ENCODE measurements at regions not wholly inside any gene's neighbourhood (a gene's known extent, or its start where the extent isn't known, plus 50 kb on each side); places are given as distances from the start of the nearest gene placed in this dataset.

GRCh38 chr3:188964957-188965356, 206.8 kb upstream of the TPRG1 start:
- Histone ChIP-seq H3K36me3 (replicated peaks in 1 of 2; ENCODE audit: control insufficient read depth in 1 of 2, insufficient read depth in 2 of 2, low read length in 2 of 2) (no peaks in the 10 kb centered on the region), H3K4me3 (replicated peaks in 1 of 3; ENCODE audit: low read depth in 2 of 3, low read length in 3 of 3) (no peak overlapping the region), H4K20me1 (ENCODE audit: insufficient read depth, low read length) (no peaks in the 10 kb centered on the region), H3K79me2 (ENCODE audit: insufficient read depth, low read length) (no peaks in the 10 kb centered on the region), H3K9ac (ENCODE audit: insufficient read depth, low read length, poor library complexity, severe bottlenecking) (no peak overlapping the region), H3K4me1 (ENCODE audit: control insufficient read depth in 1 of 2, insufficient read depth in 2 of 2, low read length in 2 of 2) (no peaks in the 10 kb centered on the region), H3K27ac (ENCODE audit: low read depth in 1 of 2, low read length in 2 of 2) (no peak overlapping the region), H2AFZ (ENCODE audit: insufficient read depth, low read depth, low read length, poor library complexity, severe bottlenecking) (no peak overlapping the region), H3K4me2 (replicated peaks; ENCODE audit: extremely low read depth, low read length, poor library complexity, severe bottlenecking) (no peak overlapping the region), H3K9me3 (replicated peaks in 1 of 2; ENCODE audit: control insufficient read depth in 1 of 2, insufficient read depth in 1 of 2, low read length in 2 of 2) (no peaks in the 10 kb centered on the region), H3K27me3 (ENCODE audit: control insufficient read depth in 2 of 2, insufficient read depth in 2 of 2, low read length in 2 of 2) (no peaks in the 10 kb centered on the region)
- Mint-ChIP-seq H3K9me3 (peaks cover 0 to 3% (median 0%) of the 10 kb centered on the region in 7 donors), H3K4me1 (no peaks in the 10 kb centered on the region), H3K27me3 (ENCODE audit: low read depth in 3 of 3) (peaks cover 0 to 2% (median 0%) of the 10 kb centered on the region in 3 donors), H3K36me3 (no peaks in the 10 kb centered on the region), H3K27ac (no peak overlapping the region), H3K4me3 (no peak overlapping the region)
- 92% methylated on average over 4 of the region's 5 CpGs for WGBS (ENCODE audit: insufficient coverage)
- TF ChIP-seq CTCF (IDR thresholded peaks at IDR 0.05) = no peak
- no peak for DNase-seq
- intact Hi-C loops (cut with micrococcal nuclease) = no loop called here

- no peak overlapping the region for H3K27ac ChIP-seq (ENCODE audit: low read depth in 1 of 2, low read length in 2 of 2)
- H3K4me3 ChIP-seq (replicated peaks in 1 of 3; ENCODE audit: low read depth in 2 of 3, low read length in 3 of 3) = no peak overlapping the region
- no peak for TF ChIP-seq CTCF (IDR thresholded peaks at IDR 0.05)
- H3K27me3 Mint-ChIP-seq (ENCODE audit: low read depth in 3 of 3) = peaks cover 2 to 10% (median 4%) of the 10 kb centered on the region in 3 donors
- no peaks in the 10 kb centered on the region for H3K79me2 ChIP-seq (ENCODE audit: insufficient read depth, low read length)
- H3K27ac Mint-ChIP-seq = peak overlapping the region in 1 of 7 donors; percentile 50
- no peak overlapping the region for H2AFZ ChIP-seq (ENCODE audit: insufficient read depth, low read depth, low read length, poor library complexity, severe bottlenecking)
- intact Hi-C loops (cut with micrococcal nuclease) = no loop called here
- H3K4me3 Mint-ChIP-seq = peak overlapping the region in 1 of 2 donors; percentile 7
- no peaks in the 10 kb centered on the region for H3K9me3 ChIP-seq (replicated peaks in 1 of 2; ENCODE audit: control insufficient read depth in 1 of 2, insufficient read depth in 1 of 2, low read length in 2 of 2)
- no peaks in the 10 kb centered on the region for H4K20me1 ChIP-seq (ENCODE audit: insufficient read depth, low read length)
- H3K36me3 ChIP-seq (replicated peaks in 1 of 2; ENCODE audit: control insufficient read depth in 1 of 2, insufficient read depth in 2 of 2, low read length in 2 of 2) = no peaks in the 10 kb centered on the region
- peaks cover 6 to 13% (median 9%) of the 10 kb centered on the region in 7 donors for H3K9me3 Mint-ChIP-seq
- DNase-seq = no peak
- no peak overlapping the region for H3K9ac ChIP-seq (ENCODE audit: insufficient read depth, low read length, poor library complexity, severe bottlenecking)
- H3K4me1 ChIP-seq (ENCODE audit: control insufficient read depth in 1 of 2, insufficient read depth in 2 of 2, low read length in 2 of 2) = peaks cover 29% of the 10 kb centered on the region in 2 donors
- peaks cover 0 to 3% of the 10 kb centered on the region in 2 donors for H3K36me3 Mint-ChIP-seq
- H3K4me1 Mint-ChIP-seq = peaks cover 39% of the 10 kb centered on the region
- WGBS (ENCODE audit: insufficient coverage) = 0% methylated on average over 3 of the region's 4 CpGs
- H3K27me3 ChIP-seq (ENCODE audit: control insufficient read depth in 2 of 2, insufficient read depth in 2 of 2, low read length in 2 of 2) = peaks cover 0 to 2% of the 10 kb centered on the region in 2 donors
- H3K4me2 ChIP-seq (replicated peaks; ENCODE audit: extremely low read depth, low read length, poor library complexity, severe bottlenecking) = no peak overlapping the region
Measured at GRCh38 chr3:188972310-188972709, 199.5 kb upstream of the TPRG1 start.

Measured in CD14-positive monocyte (primary cell).